Osteoblast (primary cell): ENCODE measurements at regions not wholly inside any gene's neighbourhood (a gene's known extent, or its start where the extent isn't known, plus 50 kb on each side); places are given as distances from the start of the nearest gene placed in this dataset.

Experiments
- DNase-seq: peaks from one replicate; pipeline ENCODE4 v3.0.0; 2011; ENCODE audit warnings: low spot score, mixed read lengths; ENCODE audit not compliant: insufficient read length; ENCODE audit errors: missing footprints
- H2AFZ ChIP-seq: 2 replicates; pipeline ENCODE4 v1.6.0; 2011; ENCODE audit warnings: mild to moderate bottlenecking, low read length
- H3K27ac ChIP-seq: 2 replicates; pipeline ENCODE4 v1.5.1; 2011; ENCODE audit warnings: mild to moderate bottlenecking, low read depth, low read length, moderate library complexity
- H3K27me3 ChIP-seq: 2 replicates; pipeline ENCODE4 v1.6.0; 2012; ENCODE audit warnings: mild to moderate bottlenecking, control low read depth, inconsistent platforms, low read length, moderate library complexity; ENCODE audit not compliant: insufficient read depth
- H3K36me3 ChIP-seq: 2 replicates; pipeline ENCODE4 v1.5.1; 2011; ENCODE audit warnings: mild to moderate bottlenecking, low read length, control low read depth, moderate library complexity; ENCODE audit not compliant: insufficient read depth
- H3K4me1 ChIP-seq: 2 replicates; pipeline ENCODE4 v1.5.1; 2011; ENCODE audit warnings: mild to moderate bottlenecking, low read length, control low read depth, moderate library complexity; ENCODE audit not compliant: insufficient read depth
- H3K4me2 ChIP-seq: 2 replicates; pipeline ENCODE4 v1.6.0; 2011; ENCODE audit warnings: mild to moderate bottlenecking, low read length; ENCODE audit not compliant: insufficient read depth
- H3K4me3 ChIP-seq: fragments of 200-600 bp; sonication (generic); 3 replicates; pipeline ENCODE4 v1.5.1; 2012; ENCODE audit warnings: mild to moderate bottlenecking, low read length, inconsistent platforms; ENCODE audit not compliant: insufficient read depth
- H3K79me2 ChIP-seq: 2 replicates; pipeline ENCODE4 v1.6.0; 2012; ENCODE audit warnings: mild to moderate bottlenecking, low read length, control low read depth, inconsistent platforms; ENCODE audit not compliant: insufficient read depth
- H3K9me3 ChIP-seq: 2 replicates; pipeline ENCODE4 v1.5.1; 2011; ENCODE audit warnings: low read depth, low read length, control low read depth
- H4K20me1 ChIP-seq: 2 replicates; pipeline ENCODE4 v1.6.0; 2012; ENCODE audit warnings: mild to moderate bottlenecking, low read length, control low read depth; ENCODE audit not compliant: insufficient read depth
- CTCF ChIP-seq: IDR thresholded peaks from 2 replicates; pipeline ENCODE4 v1.5.1; 2011; ENCODE audit warnings: mild to moderate bottlenecking, low read depth, low read length, moderate library complexity; ENCODE audit errors: extremely low read depth

GRCh38 chr12:114189266-114189665 is 216.7 kb downstream of the TBX5 start:
- no peak overlapping the region for H3K27ac ChIP-seq
- H3K36me3 ChIP-seq: no peaks in the 10 kb centered on the region
- H4K20me1 ChIP-seq: no peaks in the 10 kb centered on the region
- no peak overlapping the region for H2AFZ ChIP-seq
- no peaks in the 10 kb centered on the region for H3K4me1 ChIP-seq
- H3K27me3 ChIP-seq: no peaks in the 10 kb centered on the region
- H3K9me3 ChIP-seq: no peaks in the 10 kb centered on the region
- no peak for TF ChIP-seq CTCF
- no peaks in the 10 kb centered on the region for H3K79me2 ChIP-seq
- H3K4me2 ChIP-seq: no peak overlapping the region
- H3K4me3 ChIP-seq: no peak overlapping the region
- no peak for DNase-seq

- Histone ChIP-seq H3K9me3 (no peaks in the 10 kb centered on the region), H4K20me1 (no peaks in the 10 kb centered on the region), H3K4me2 (no peak overlapping the region), H3K4me3 (no peak overlapping the region), H3K27ac (no peak overlapping the region), H3K36me3 (no peaks in the 10 kb centered on the region), H2AFZ (no peak overlapping the region), H3K27me3 (no peaks in the 10 kb centered on the region), H3K4me1 (no peaks in the 10 kb centered on the region), H3K79me2 (no peaks in the 10 kb centered on the region)
- no peak for TF ChIP-seq CTCF
- no peak for DNase-seq
These were observed 219.5 kb downstream of the TBX5 start for GRCh38 chr12:114186241-114187002.

GRCh38 chr12:114185036-114185435 is 218.9 kb upstream of the RBM19 start:
- no peaks in the 10 kb centered on the region for H3K9me3 ChIP-seq
- no peaks in the 10 kb centered on the region for H3K27me3 ChIP-seq
- H3K4me3 ChIP-seq: no peak overlapping the region
- H2AFZ ChIP-seq: no peak overlapping the region
- no peak overlapping the region for H3K4me2 ChIP-seq
- no peak for DNase-seq
- H3K79me2 ChIP-seq: no peaks in the 10 kb centered on the region
- H3K27ac ChIP-seq: no peak overlapping the region
- H3K4me1 ChIP-seq: no peaks in the 10 kb centered on the region
- TF ChIP-seq CTCF: no peak
- no peaks in the 10 kb centered on the region for H4K20me1 ChIP-seq
- no peaks in the 10 kb centered on the region for H3K36me3 ChIP-seq

GRCh38 chr12:114174326-114174725 is 208.2 kb upstream of the RBM19 start:
- TF ChIP-seq CTCF: no peak
- Histone ChIP-seq H3K4me3 (no peak overlapping the region), H3K36me3 (no peaks in the 10 kb centered on the region), H3K79me2 (no peaks in the 10 kb centered on the region), H3K9me3 (no peaks in the 10 kb centered on the region), H4K20me1 (no peaks in the 10 kb centered on the region), H2AFZ (no peak overlapping the region), H3K4me1 (no peaks in the 10 kb centered on the region), H3K27ac (no peak overlapping the region), H3K4me2 (no peak overlapping the region), H3K27me3 (no peaks in the 10 kb centered on the region)
- no peak for DNase-seq
